ENCODE measurements at regions not wholly inside any gene's neighbourhood (a gene's known extent, or its start where the extent isn't known, plus 50 kb on each side); places are given as distances from the start of the nearest gene placed in this dataset.

DNA sequence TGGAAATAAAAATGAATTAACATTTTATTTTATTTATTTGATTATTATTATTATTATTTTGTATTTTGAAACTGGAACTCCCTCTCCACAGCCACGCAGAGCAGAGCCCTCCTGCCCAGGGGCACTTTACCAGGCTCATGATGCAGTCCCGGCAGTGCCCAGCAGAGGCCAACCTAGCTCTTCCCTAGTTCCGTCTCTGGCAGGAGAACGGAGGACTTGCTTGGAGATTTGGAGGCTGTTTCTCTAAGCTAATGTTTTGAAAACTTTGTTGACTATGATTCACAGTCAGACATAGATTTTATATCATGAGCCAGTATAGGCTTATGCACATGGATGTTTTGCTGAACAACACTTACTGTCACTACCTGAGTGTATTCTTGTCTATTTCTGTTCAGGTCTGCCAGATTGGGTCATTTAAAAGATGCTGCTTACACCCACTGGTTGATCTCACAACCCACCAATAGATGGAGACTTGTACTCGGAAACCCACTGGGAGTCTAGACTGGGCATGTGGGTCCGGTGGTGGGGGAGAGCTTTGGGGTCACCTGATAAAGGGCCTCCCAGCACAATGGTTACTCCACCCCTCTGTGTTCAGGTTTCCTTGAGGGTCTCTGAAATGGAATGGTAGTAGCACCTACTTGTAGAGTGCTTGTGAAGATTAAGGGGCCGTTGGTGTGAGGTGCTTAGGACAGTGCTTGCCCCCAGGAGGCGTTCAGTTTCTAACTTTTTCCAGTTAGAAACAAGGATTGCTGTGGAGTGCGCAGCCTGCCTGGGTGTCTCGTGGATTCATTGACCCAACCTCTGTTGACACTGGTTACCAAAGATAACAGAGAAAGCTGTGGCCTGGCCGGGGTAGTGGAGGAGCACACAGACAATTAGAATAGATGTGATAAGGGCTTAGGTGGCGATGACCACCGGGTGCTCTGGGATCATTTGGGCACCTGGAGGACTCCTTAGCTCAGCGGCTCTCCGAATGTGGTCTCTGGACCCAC lies 177.3 kb downstream of the HAUS1 start:
- TF ChIP-seq, protein P1, sequence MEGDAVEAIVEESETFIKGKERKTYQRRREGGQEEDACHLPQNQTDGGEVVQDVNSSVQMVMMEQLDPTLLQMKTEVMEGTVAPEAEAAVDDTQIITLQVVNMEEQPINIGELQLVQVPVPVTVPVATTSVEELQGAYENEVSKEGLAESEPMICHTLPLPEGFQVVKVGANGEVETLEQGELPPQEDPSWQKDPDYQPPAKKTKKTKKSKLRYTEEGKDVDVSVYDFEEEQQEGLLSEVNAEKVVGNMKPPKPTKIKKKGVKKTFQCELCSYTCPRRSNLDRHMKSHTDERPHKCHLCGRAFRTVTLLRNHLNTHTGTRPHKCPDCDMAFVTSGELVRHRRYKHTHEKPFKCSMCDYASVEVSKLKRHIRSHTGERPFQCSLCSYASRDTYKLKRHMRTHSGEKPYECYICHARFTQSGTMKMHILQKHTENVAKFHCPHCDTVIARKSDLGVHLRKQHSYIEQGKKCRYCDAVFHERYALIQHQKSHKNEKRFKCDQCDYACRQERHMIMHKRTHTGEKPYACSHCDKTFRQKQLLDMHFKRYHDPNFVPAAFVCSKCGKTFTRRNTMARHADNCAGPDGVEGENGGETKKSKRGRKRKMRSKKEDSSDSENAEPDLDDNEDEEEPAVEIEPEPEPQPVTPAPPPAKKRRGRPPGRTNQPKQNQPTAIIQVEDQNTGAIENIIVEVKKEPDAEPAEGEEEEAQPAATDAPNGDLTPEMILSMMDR (conservative IDR thresholded peaks at IDR 0.05; ENCODE audit: low read depth, low read length): peak; percentile 92
- TF ChIP-seq EZH2 (IDR thresholded peaks at IDR 0.05; ENCODE audit: borderline replicate concordance, low read depth, low read length, poor library complexity, severe bottlenecking): no peak

Measured in A673 (cell line).